ENCODE measurements at regions not wholly inside any gene's neighbourhood (a gene's known extent, or its start where the extent isn't known, plus 50 kb on each side); places are given as distances from the start of the nearest gene placed in this dataset.
"Not testable (repeated sequence)": the region's sequence is repeated elsewhere in the genome, so short reads cannot be mapped to it uniquely, and the experiment has no call there.

DNA sequence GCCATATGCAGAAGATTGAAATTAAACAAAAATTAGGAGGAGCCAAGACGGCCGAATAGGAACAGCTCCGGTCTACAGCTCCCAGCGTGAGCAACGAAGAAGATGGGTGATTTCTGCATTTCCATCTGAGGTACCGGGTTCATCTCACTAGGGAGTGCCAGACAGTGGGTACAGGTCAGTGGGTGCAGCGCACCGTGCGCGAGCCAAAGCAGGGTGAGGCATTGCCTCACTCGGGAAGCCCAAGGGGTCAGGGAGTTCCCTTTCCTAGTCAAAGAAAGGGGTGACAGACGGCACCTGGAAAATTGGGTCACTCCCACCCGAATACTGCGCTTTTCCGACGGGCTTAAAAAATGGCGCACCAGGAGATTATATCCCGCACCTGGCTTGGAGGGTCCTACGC lies 379.0 kb upstream of the CLEC14A start:
- H3K4me3 ChIP-seq; H3K4me2 ChIP-seq (ENCODE audit: insufficient read depth, low read length); H3K79me2 ChIP-seq (ENCODE audit: control insufficient read depth, insufficient read depth, low read length); ATAC-seq; H3K27me3 ChIP-seq (ENCODE audit: control insufficient read depth in 2 of 2, insufficient read depth in 2 of 2, low read length in 2 of 2); H3K27ac ChIP-seq (ENCODE audit: extremely low read depth, low read depth, low read length); H2AFZ ChIP-seq (ENCODE audit: low read depth, low read length); BruUV-seq (replicated peaks); FAIRE-seq; H3K9ac ChIP-seq (ENCODE audit: insufficient read depth in 1 of 2, low read depth in 2 of 2, low read length in 2 of 2); DNase-seq (ENCODE audit: extremely low read depth in 1 of 4, low spot score in 3 of 4); H4K20me1 ChIP-seq (replicated peaks; ENCODE audit: control insufficient read depth, insufficient read depth, low read length); H3K4me1 ChIP-seq (replicated peaks in 1 of 2; ENCODE audit: control insufficient read depth in 2 of 2, insufficient read depth in 2 of 2, low read length in 2 of 2); H3K9me3 ChIP-seq (replicated peaks; ENCODE audit: control insufficient read depth, insufficient read depth, low read depth, low read length); POLR2A ChIA-PET; in situ Hi-C loops (cut with MboI); H3K36me3 ChIP-seq (ENCODE audit: control insufficient read depth, insufficient read depth, low read length); H3K9me1 ChIP-seq (ENCODE audit: control insufficient read depth, insufficient read depth, low read length); CTCF ChIA-PET (ENCODE audit: low intra/inter-chr PET ratio); intact Hi-C loops (cut with micrococcal nuclease): not testable (repeated sequence)
- 5% methylated on average over 10 of the region's 19 CpGs for WGBS (ENCODE audit: insufficient coverage, low coverage, missing lambda C conversion rate)

DNA sequence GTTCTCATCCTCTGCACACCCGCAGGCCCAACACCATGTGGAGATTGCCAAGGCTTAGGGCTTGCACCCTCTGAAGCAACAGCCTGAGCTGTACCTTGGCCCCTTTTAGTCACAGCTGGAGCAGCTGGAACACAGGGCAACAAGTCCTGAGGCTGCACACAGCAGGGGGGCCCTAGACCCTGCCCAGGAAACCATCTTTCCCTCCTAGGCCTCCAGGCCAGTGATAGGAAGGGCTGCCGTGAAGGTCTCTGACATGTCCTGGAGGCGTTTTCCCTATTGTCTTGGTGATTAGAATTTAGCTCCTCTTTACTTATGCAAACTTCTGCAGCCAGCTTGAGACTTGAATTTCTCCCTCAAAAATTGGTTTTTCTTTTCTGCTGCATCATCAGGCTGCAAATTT lies 373.5 kb upstream of the CLEC14A start:
- POLR2A ChIA-PET, result no interaction called here
- Histone ChIP-seq H3K4me3 (no peak overlapping the region), H3K27me3 (ENCODE audit: control insufficient read depth in 2 of 2, insufficient read depth in 2 of 2, low read length in 2 of 2) (no peaks in the 10 kb centered on the region), H4K20me1 (replicated peaks; ENCODE audit: control insufficient read depth, insufficient read depth, low read length) (no peaks in the 10 kb centered on the region), H3K9me1 (ENCODE audit: control insufficient read depth, insufficient read depth, low read length) (no peaks in the 10 kb centered on the region), H3K9ac (ENCODE audit: insufficient read depth in 1 of 2, low read depth in 2 of 2, low read length in 2 of 2) (no peak overlapping the region), H3K36me3 (ENCODE audit: control insufficient read depth, insufficient read depth, low read length) (no peaks in the 10 kb centered on the region), H3K27ac (ENCODE audit: extremely low read depth, low read depth, low read length) (no peak overlapping the region), H3K4me2 (ENCODE audit: insufficient read depth, low read length) (no peak overlapping the region), H2AFZ (ENCODE audit: low read depth, low read length) (no peak overlapping the region), H3K79me2 (ENCODE audit: control insufficient read depth, insufficient read depth, low read length) (no peaks in the 10 kb centered on the region), H3K9me3 (replicated peaks; ENCODE audit: control insufficient read depth, insufficient read depth, low read depth, low read length) (no peaks in the 10 kb centered on the region), H3K4me1 (replicated peaks in 1 of 2; ENCODE audit: control insufficient read depth in 2 of 2, insufficient read depth in 2 of 2, low read length in 2 of 2) (no peaks in the 10 kb centered on the region)
- intact Hi-C loops (cut with micrococcal nuclease), result no loop called here
- no peak for ATAC-seq
- CTCF ChIA-PET (ENCODE audit: low intra/inter-chr PET ratio), result no interaction called here
- no peak for FAIRE-seq
- in situ Hi-C loops (cut with MboI), result no loop called here
- DNase-seq (ENCODE audit: extremely low read depth in 1 of 4, low spot score in 3 of 4), result no peak
- BruUV-seq (replicated peaks), result no TSS peak
- TF ChIP-seq RFX5 (IDR thresholded peaks at IDR 0.05; ENCODE audit: low read depth, low read length), result no peak
- no peak for TF ChIP-seq ARHGAP35 (IDR thresholded peaks at IDR 0.05; ENCODE audit: partially characterized antibody)
- no peak for TF ChIP-seq THRAP3 (IDR thresholded peaks at IDR 0.05; ENCODE audit: borderline replicate concordance)
- TF ChIP-seq, protein P1, sequence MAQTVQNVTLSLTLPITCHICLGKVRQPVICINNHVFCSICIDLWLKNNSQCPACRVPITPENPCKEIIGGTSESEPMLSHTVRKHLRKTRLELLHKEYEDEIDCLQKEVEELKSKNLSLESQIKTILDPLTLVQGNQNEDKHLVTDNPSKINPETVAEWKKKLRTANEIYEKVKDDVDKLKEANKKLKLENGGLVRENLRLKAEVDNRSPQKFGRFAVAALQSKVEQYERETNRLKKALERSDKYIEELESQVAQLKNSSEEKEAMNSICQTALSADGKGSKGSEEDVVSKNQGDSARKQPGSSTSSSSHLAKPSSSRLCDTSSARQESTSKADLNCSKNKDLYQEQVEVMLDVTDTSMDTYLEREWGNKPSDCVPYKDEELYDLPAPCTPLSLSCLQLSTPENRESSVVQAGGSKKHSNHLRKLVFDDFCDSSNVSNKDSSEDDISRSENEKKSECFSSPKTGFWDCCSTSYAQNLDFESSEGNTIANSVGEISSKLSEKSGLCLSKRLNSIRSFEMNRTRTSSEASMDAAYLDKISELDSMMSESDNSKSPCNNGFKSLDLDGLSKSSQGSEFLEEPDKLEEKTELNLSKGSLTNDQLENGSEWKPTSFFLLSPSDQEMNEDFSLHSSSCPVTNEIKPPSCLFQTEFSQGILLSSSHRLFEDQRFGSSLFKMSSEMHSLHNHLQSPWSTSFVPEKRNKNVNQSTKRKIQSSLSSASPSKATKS (CRISPR knock-in tag; IDR thresholded peaks at IDR 0.05), result no peak
- WGBS (ENCODE audit: insufficient coverage, low coverage, missing lambda C conversion rate), result 0% methylated on average over 1 of the region's 3 CpGs
